ENCODE measurements at regions not wholly inside any gene's neighbourhood (a gene's known extent, or its start where the extent isn't known, plus 50 kb on each side); places are given as distances from the start of the nearest gene placed in this dataset.

- Histone ChIP-seq H3K9me3 (ENCODE audit: control insufficient read depth in 5 of 5, low read length in 5 of 5) (no peaks in the 10 kb centered on the region), H3K9ac (ENCODE audit: low read length in 5 of 5) (no peak overlapping the region), H3K4me3 (ENCODE audit: low read depth in 1 of 5, low read length in 5 of 5) (no peak overlapping the region), H3K4me1 (ENCODE audit: control insufficient read depth in 5 of 5, insufficient read depth in 5 of 5, low read length in 5 of 5) (peaks cover 0 to 4% (median 0%) of the 10 kb centered on the region in 5 donors), H3K36me3 (ENCODE audit: control insufficient read depth in 5 of 5, insufficient read depth in 5 of 5, low read length in 5 of 5) (no peaks in the 10 kb centered on the region), H3K27ac (ENCODE audit: low read depth, low read length) (no peak overlapping the region), H3K27me3 (ENCODE audit: control insufficient read depth in 5 of 5, insufficient read depth in 4 of 5, low read length in 5 of 5) (no peaks in the 10 kb centered on the region)
Measured at GRCh38 chr2:144678736-144679135, 158.8 kb upstream of the ZEB2 start.

DNA sequence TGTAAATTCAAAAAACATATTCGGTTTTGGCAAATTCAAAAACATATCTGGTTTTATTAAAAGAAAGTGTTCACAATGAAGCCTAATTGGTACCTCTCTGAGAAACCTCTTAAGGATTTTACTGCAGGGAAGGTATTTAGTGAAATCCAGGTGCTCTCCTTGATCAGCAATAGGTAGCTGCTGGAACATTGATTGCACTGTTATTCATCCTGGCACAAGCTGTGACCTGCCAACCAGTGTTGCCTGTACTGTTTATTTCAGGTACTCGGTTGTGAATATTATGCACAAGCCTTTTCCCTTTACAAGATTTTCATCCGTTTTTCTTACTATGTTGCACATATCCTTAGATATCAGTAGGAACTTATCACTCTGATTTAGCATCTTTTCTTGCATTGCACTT is 155.8 kb upstream of the ZEB2 start:
- H3K4me1 ChIP-seq (ENCODE audit: control insufficient read depth in 5 of 5, insufficient read depth in 5 of 5, low read length in 5 of 5) = no peaks in the 10 kb centered on the region
- H3K9me3 ChIP-seq (ENCODE audit: control insufficient read depth in 5 of 5, low read length in 5 of 5) = no peaks in the 10 kb centered on the region
- H3K27ac ChIP-seq (ENCODE audit: low read depth, low read length) = no peak overlapping the region
- H3K36me3 ChIP-seq (ENCODE audit: control insufficient read depth in 5 of 5, insufficient read depth in 5 of 5, low read length in 5 of 5) = no peaks in the 10 kb centered on the region
- no peak overlapping the region for H3K4me3 ChIP-seq (ENCODE audit: low read depth in 1 of 5, low read length in 5 of 5)
- H3K27me3 ChIP-seq (ENCODE audit: control insufficient read depth in 5 of 5, insufficient read depth in 4 of 5, low read length in 5 of 5) = no peaks in the 10 kb centered on the region
- no peak overlapping the region for H3K9ac ChIP-seq (ENCODE audit: low read length in 5 of 5)

GRCh38 chr2:144675331-144675730 is 155.4 kb upstream of the ZEB2 start:
- no peaks in the 10 kb centered on the region for H3K4me1 ChIP-seq (ENCODE audit: control insufficient read depth in 5 of 5, insufficient read depth in 5 of 5, low read length in 5 of 5)
- no peaks in the 10 kb centered on the region for H3K36me3 ChIP-seq (ENCODE audit: control insufficient read depth in 5 of 5, insufficient read depth in 5 of 5, low read length in 5 of 5)
- no peak overlapping the region for H3K9ac ChIP-seq (ENCODE audit: low read length in 5 of 5)
- H3K27me3 ChIP-seq (ENCODE audit: control insufficient read depth in 5 of 5, insufficient read depth in 4 of 5, low read length in 5 of 5) = no peaks in the 10 kb centered on the region
- H3K9me3 ChIP-seq (ENCODE audit: control insufficient read depth in 5 of 5, low read length in 5 of 5) = no peaks in the 10 kb centered on the region
- H3K27ac ChIP-seq (ENCODE audit: low read depth, low read length) = no peak overlapping the region
- H3K4me3 ChIP-seq (ENCODE audit: low read depth in 1 of 5, low read length in 5 of 5) = no peak overlapping the region

DNA sequence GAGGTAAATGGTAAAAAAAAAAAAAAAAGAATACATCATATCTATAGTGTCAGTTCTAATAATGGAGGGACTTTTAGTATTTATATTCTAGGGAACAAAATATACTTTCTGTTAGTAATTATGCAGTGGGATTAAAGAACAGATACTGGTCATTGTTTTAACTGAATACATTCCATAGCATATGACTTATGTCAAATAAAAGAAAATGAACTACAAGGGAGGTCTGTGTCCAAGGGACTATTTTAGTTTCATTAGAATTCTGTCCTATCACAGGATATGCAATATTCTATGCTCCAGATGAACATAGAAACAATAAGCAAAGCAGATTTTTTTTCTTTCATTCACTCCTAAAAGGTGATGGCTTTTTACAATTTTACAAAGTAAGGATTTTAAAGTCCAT is 154.2 kb upstream of the ZEB2 start:
- no peaks in the 10 kb centered on the region for H3K27me3 ChIP-seq (ENCODE audit: control insufficient read depth in 5 of 5, insufficient read depth in 4 of 5, low read length in 5 of 5)
- no peaks in the 10 kb centered on the region for H3K9me3 ChIP-seq (ENCODE audit: control insufficient read depth in 5 of 5, low read length in 5 of 5)
- H3K27ac ChIP-seq (ENCODE audit: low read depth, low read length) = no peak overlapping the region
- no peak overlapping the region for H3K9ac ChIP-seq (ENCODE audit: low read length in 5 of 5)
- H3K4me1 ChIP-seq (ENCODE audit: control insufficient read depth in 5 of 5, insufficient read depth in 5 of 5, low read length in 5 of 5) = no peaks in the 10 kb centered on the region
- no peak overlapping the region for H3K4me3 ChIP-seq (ENCODE audit: low read depth in 1 of 5, low read length in 5 of 5)
- H3K36me3 ChIP-seq (ENCODE audit: control insufficient read depth in 5 of 5, insufficient read depth in 5 of 5, low read length in 5 of 5) = no peaks in the 10 kb centered on the region

GRCh38 chr2:144673456-144673855 is 153.5 kb upstream of the ZEB2 start:
- no peaks in the 10 kb centered on the region for H3K36me3 ChIP-seq (ENCODE audit: control insufficient read depth in 5 of 5, insufficient read depth in 5 of 5, low read length in 5 of 5)
- H3K9me3 ChIP-seq (ENCODE audit: control insufficient read depth in 5 of 5, low read length in 5 of 5) = no peaks in the 10 kb centered on the region
- no peaks in the 10 kb centered on the region for H3K4me1 ChIP-seq (ENCODE audit: control insufficient read depth in 5 of 5, insufficient read depth in 5 of 5, low read length in 5 of 5)
- H3K27ac ChIP-seq (ENCODE audit: low read depth, low read length) = no peak overlapping the region
- H3K9ac ChIP-seq (ENCODE audit: low read length in 5 of 5) = no peak overlapping the region
- no peak overlapping the region for H3K4me3 ChIP-seq (ENCODE audit: low read depth in 1 of 5, low read length in 5 of 5)
- H3K27me3 ChIP-seq (ENCODE audit: control insufficient read depth in 5 of 5, insufficient read depth in 4 of 5, low read length in 5 of 5) = no peaks in the 10 kb centered on the region

GRCh38 chr2:144671695-144672455 is 152.0 kb upstream of the ZEB2 start:
- H3K27me3 ChIP-seq (ENCODE audit: control insufficient read depth in 5 of 5, insufficient read depth in 4 of 5, low read length in 5 of 5) = no peaks in the 10 kb centered on the region
- no peak overlapping the region for H3K4me3 ChIP-seq (ENCODE audit: low read depth in 1 of 5, low read length in 5 of 5)
- peak overlapping the region; percentile 32 for H3K27ac ChIP-seq (ENCODE audit: low read depth, low read length)
- H3K9me3 ChIP-seq (ENCODE audit: control insufficient read depth in 5 of 5, low read length in 5 of 5) = no peaks in the 10 kb centered on the region
- no peaks in the 10 kb centered on the region for H3K36me3 ChIP-seq (ENCODE audit: control insufficient read depth in 5 of 5, insufficient read depth in 5 of 5, low read length in 5 of 5)
- no peaks in the 10 kb centered on the region for H3K4me1 ChIP-seq (ENCODE audit: control insufficient read depth in 5 of 5, insufficient read depth in 5 of 5, low read length in 5 of 5)
- no peak overlapping the region for H3K9ac ChIP-seq (ENCODE audit: low read length in 5 of 5)

DNA sequence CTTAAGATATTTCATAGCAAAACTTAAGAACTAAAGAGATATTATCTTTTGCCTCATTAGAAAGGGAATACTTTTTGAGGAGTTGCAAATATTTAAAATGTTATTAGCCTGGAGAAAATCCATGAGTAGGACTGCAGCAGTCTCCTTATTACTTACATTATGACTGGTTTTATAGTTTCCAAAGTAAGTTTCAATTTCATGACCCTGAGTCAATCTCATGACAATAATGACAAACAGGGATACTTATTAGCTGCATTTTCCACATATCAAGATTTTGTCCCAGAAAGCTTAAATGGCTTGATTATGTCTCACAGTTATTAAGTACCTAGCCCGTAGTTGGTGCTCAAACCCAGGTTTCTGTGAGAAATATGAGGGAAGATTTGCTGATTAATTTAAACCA is 150.8 kb upstream of the ZEB2 start:
- no peak overlapping the region for H3K27ac ChIP-seq (ENCODE audit: low read depth, low read length)

DNA sequence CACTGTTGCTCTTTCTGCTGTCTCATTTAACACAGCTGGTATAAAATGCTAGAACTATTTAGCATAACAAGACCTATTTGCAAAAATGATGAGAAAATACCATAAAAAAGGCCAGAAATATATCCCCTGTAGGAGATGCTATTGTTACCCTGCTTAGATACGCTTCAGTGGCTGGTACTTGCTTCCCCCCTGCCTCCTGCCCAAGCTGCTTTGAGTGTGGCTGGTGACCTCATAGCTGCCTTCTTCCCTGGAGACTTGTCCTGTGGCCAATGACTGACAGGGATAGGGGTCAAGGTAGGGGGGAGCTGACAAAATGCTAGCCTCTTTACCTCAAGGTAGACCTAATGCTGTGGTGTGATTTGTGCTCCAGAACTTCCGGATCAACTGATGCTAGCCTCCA is 150.2 kb upstream of the ZEB2 start:
- Histone ChIP-seq H3K9me3 (ENCODE audit: control insufficient read depth in 5 of 5, low read length in 5 of 5) (no peaks in the 10 kb centered on the region), H3K27ac (ENCODE audit: low read depth, low read length) (no peak overlapping the region), H3K36me3 (ENCODE audit: control insufficient read depth in 5 of 5, insufficient read depth in 5 of 5, low read length in 5 of 5) (no peaks in the 10 kb centered on the region), H3K4me1 (ENCODE audit: control insufficient read depth in 5 of 5, insufficient read depth in 5 of 5, low read length in 5 of 5) (no peaks in the 10 kb centered on the region), H3K9ac (ENCODE audit: low read length in 5 of 5) (no peak overlapping the region), H3K4me3 (ENCODE audit: low read depth in 1 of 5, low read length in 5 of 5) (no peak overlapping the region), H3K27me3 (ENCODE audit: control insufficient read depth in 5 of 5, insufficient read depth in 4 of 5, low read length in 5 of 5) (no peaks in the 10 kb centered on the region)

More for the DNA sequence above, 150.8 kb upstream of the ZEB2 start:
- Histone ChIP-seq H3K9ac (ENCODE audit: low read length in 5 of 5) (no peak overlapping the region), H3K36me3 (ENCODE audit: control insufficient read depth in 5 of 5, insufficient read depth in 5 of 5, low read length in 5 of 5) (no peaks in the 10 kb centered on the region), H3K4me3 (ENCODE audit: low read depth in 1 of 5, low read length in 5 of 5) (no peak overlapping the region), H3K4me1 (ENCODE audit: control insufficient read depth in 5 of 5, insufficient read depth in 5 of 5, low read length in 5 of 5) (no peaks in the 10 kb centered on the region), H3K27me3 (ENCODE audit: control insufficient read depth in 5 of 5, insufficient read depth in 4 of 5, low read length in 5 of 5) (no peaks in the 10 kb centered on the region), H3K9me3 (ENCODE audit: control insufficient read depth in 5 of 5, low read length in 5 of 5) (no peaks in the 10 kb centered on the region)

GRCh38 chr2:144669196-144669987 is 149.5 kb upstream of the ZEB2 start:
- Histone ChIP-seq H3K4me3 (ENCODE audit: low read depth in 1 of 5, low read length in 5 of 5) (no peak overlapping the region), H3K27ac (ENCODE audit: low read depth, low read length) (no peak overlapping the region), H3K36me3 (ENCODE audit: control insufficient read depth in 5 of 5, insufficient read depth in 5 of 5, low read length in 5 of 5) (no peaks in the 10 kb centered on the region), H3K9ac (ENCODE audit: low read length in 5 of 5) (no peak overlapping the region), H3K9me3 (ENCODE audit: control insufficient read depth in 5 of 5, low read length in 5 of 5) (no peaks in the 10 kb centered on the region), H3K4me1 (ENCODE audit: control insufficient read depth in 5 of 5, insufficient read depth in 5 of 5, low read length in 5 of 5) (no peaks in the 10 kb centered on the region), H3K27me3 (ENCODE audit: control insufficient read depth in 5 of 5, insufficient read depth in 4 of 5, low read length in 5 of 5) (no peaks in the 10 kb centered on the region)

- Histone ChIP-seq H3K27ac (ENCODE audit: low read depth, low read length) (no peak overlapping the region), H3K4me3 (ENCODE audit: low read depth in 1 of 5, low read length in 5 of 5) (no peak overlapping the region), H3K36me3 (ENCODE audit: control insufficient read depth in 5 of 5, insufficient read depth in 5 of 5, low read length in 5 of 5) (no peaks in the 10 kb centered on the region), H3K9ac (ENCODE audit: low read length in 5 of 5) (no peak overlapping the region), H3K27me3 (ENCODE audit: control insufficient read depth in 5 of 5, insufficient read depth in 4 of 5, low read length in 5 of 5) (no peaks in the 10 kb centered on the region), H3K9me3 (ENCODE audit: control insufficient read depth in 5 of 5, low read length in 5 of 5) (no peaks in the 10 kb centered on the region), H3K4me1 (ENCODE audit: control insufficient read depth in 5 of 5, insufficient read depth in 5 of 5, low read length in 5 of 5) (peaks cover 0 to 2% (median 0%) of the 10 kb centered on the region in 5 donors)
Measured at GRCh38 chr2:144668493-144669110, 148.7 kb upstream of the ZEB2 start.
